HG03108 (cell line): ENCODE measurements at regions not wholly inside any gene's neighbourhood (a gene's known extent, or its start where the extent isn't known, plus 50 kb on each side); places are given as distances from the start of the nearest gene placed in this dataset.
"Not testable (repeated sequence)": the region's sequence is repeated elsewhere in the genome, so short reads cannot be mapped to it uniquely, and the experiment has no call there.

ENCODE experiments used
- ATAC-seq: cut with Tn5 transposase; IDR thresholded peaks from one replicate; pipeline ENCODE4 v1.9.1; 2021; ENCODE audit warnings: moderate library complexity; ENCODE audit not compliant: unreplicated experiment

GRCh38 chr16:60074378-60074777 lies 1340.3 kb upstream of the GOT2 start:
- no peak for ATAC-seq

GRCh38 chr16:60073376-60073775 lies 1339.3 kb upstream of the GOT2 start:
- ATAC-seq = no peak

- ATAC-seq = no peak
Measured at GRCh38 chr16:60064026-60064425, 1329.9 kb upstream of the GOT2 start.

GRCh38 chr16:60061396-60061795 lies 1327.3 kb upstream of the GOT2 start:
- ATAC-seq = no peak

GRCh38 chr16:60060731-60061130 lies 1326.6 kb upstream of the GOT2 start:
- no peak for ATAC-seq

GRCh38 chr16:60059141-60059540 lies 1325.0 kb upstream of the GOT2 start:
- ATAC-seq = no peak

- ATAC-seq = no peak
Measured at GRCh38 chr16:60041671-60042070, 1307.6 kb upstream of the GOT2 start.

- ATAC-seq = no peak
Measured at GRCh38 chr16:60031740-60032139, 1297.6 kb upstream of the GOT2 start.

GRCh38 chr16:60027351-60027750 lies 1293.2 kb upstream of the GOT2 start:
- ATAC-seq = no peak

GRCh38 chr16:60013076-60013475 lies 1279.0 kb upstream of the GOT2 start:
- ATAC-seq = no peak

- no peak for ATAC-seq
Measured at GRCh38 chr16:60001523-60001922, 1267.4 kb upstream of the GOT2 start.

- no peak for ATAC-seq
Measured at GRCh38 chr16:59997706-59998105, 1263.6 kb upstream of the GOT2 start.

- ATAC-seq = no peak
Measured at GRCh38 chr16:59993101-59993500, 1259.0 kb upstream of the GOT2 start.

GRCh38 chr16:59991171-59991570 lies 1257.1 kb upstream of the GOT2 start:
- ATAC-seq = no peak

- ATAC-seq = no peak
Measured at GRCh38 chr16:59988591-59988990, 1254.5 kb upstream of the GOT2 start.

- no peak for ATAC-seq
Measured at GRCh38 chr16:59975953-59976352, 1241.8 kb upstream of the GOT2 start.

- no peak for ATAC-seq
Measured at GRCh38 chr16:59973966-59974365, 1239.8 kb upstream of the GOT2 start.

- ATAC-seq = no peak
Measured at GRCh38 chr16:59971264-59971663, 1237.1 kb upstream of the GOT2 start.

- no peak for ATAC-seq
Measured at GRCh38 chr16:59964232-59964924, 1230.3 kb upstream of the GOT2 start.

GRCh38 chr16:59959311-59959710 lies 1225.2 kb upstream of the GOT2 start:
- ATAC-seq = no peak

- ATAC-seq = no peak
Measured at GRCh38 chr16:59950431-59950830, 1216.3 kb upstream of the GOT2 start.

- not testable (repeated sequence) for ATAC-seq
Measured at GRCh38 chr16:59944041-59944440, 1209.9 kb upstream of the GOT2 start.

GRCh38 chr16:59941594-59941993 lies 1207.5 kb upstream of the GOT2 start:
- ATAC-seq = no peak
